ACHN (cell line): ENCODE measurements at regions not wholly inside any gene's neighbourhood (a gene's known extent, or its start where the extent isn't known, plus 50 kb on each side); places are given as distances from the start of the nearest gene placed in this dataset.
"Not testable (repeated sequence)": the region's sequence is repeated elsewhere in the genome, so short reads cannot be mapped to it uniquely, and the experiment has no call there.

Experiments
- DNase-seq: peaks from one replicate; pipeline ENCODE4 v3.0.0-alpha.2; 2015
- in situ Hi-C: cut with HindIII; loops from 2 replicates; pipeline ENCODE4 v1.10.0; 2017; ENCODE audit warnings: low sequenced_read_pairs, low pct_ligation_motif_present, low pct_unique_long_range_greater_than_20kb

DNA sequence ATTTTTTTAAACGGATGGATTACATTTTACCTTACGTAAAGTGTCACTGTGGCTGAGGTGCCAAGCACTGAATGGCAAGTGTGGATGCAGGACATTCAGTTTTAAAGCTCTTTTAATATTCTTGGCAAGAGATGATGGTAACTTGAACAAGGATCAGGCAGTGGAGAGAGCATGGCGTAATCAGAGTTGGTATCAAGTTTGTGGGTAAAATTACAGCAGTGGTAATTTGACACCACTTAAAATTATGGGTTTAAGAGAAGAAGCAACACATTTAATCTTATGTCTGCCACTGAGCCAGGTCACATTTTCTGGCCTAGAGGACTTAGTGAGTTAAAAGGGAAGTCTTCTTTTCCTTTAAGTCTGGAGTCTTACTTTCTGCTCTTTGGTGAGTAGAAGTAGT is 100.5 kb downstream of the NAA11 start:
- DNase-seq = no peak
- in situ Hi-C loops = no loop called here

DNA sequence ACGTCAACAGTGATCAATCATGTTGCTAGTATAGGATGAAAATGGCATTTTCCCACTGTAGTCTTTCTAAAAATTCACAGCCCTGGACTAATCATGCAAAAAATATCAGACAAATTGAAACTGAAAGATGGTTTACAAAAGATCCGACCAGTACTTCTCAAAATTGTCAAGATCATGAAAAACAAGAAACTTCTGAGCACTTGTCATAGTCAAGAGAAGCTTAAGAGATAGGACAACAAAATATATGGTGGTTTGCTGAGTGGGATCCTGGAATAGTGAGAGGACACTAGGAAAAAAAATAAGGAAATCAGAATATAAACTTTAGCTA is 101.1 kb downstream of the NAA11 start:
- in situ Hi-C loops = no loop called here
- no peak for DNase-seq

GRCh38 chr4:79223993-79224776 is 101.7 kb downstream of the NAA11 start:
- no peak for DNase-seq
- in situ Hi-C loops = no loop called here

DNA sequence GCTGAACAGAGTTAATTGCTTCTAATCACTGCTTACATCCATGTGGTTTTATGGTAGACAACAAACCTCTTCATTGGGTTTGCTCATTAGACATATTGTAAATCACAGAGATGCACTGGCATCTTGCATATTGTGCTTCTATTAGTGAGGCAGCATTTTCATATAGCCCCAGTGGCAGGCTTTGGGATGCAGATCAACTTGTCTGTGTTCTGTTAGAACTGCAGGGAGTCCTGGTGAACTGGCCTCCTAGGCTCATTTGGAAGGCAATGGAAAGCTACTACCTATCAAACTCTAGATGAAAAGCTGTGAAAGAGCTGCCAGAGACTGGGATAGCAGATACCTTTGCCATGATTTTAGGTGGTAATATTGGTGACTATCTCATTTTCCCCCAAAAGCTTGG is 108.8 kb downstream of the NAA11 start:
- DNase-seq = no peak
- in situ Hi-C loops = no loop called here

DNA sequence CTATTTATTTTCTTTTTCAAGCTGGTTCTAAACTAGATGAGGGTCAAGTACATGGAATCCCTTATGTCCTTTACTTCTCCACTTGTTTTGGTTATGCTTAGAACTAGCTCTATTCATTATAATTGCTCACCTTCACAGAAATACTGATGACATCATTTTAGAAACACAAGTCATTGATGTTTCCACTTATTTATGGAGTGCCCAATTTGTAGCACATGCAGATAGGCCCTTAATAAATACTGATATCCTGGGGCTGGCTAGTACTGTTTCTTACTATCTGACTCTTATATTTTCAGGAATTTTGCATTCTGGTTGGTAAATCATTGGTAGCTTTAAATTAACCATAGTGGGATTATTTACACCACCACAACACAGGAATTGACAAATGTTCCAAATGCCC is 112.2 kb downstream of the NAA11 start:
- DNase-seq = no peak
- in situ Hi-C loops = no loop called here

- in situ Hi-C loops = no loop called here
- DNase-seq = no peak
These were observed 112.9 kb downstream of the NAA11 start for GRCh38 chr4:79213010-79213409.

DNA sequence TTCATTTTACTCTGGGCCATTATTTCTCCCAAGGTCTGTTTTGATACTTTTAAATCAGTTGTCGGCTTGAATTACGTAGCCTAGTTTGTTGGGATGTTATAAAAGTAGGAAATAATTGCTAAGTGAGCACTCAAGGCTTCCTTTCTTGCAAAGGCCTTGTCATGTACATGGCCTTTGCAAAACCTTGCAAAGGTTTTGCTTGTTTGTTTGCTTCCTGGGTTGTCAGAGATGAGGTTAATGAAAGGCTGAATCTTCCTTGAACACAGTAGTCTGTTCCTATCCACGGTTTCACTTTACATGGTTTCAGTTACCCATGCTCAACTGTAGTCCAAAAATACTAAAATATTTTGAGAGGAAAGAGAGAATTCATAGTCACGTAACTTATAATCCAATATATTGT is 113.5 kb downstream of the NAA11 start:
- DNase-seq = no peak
- in situ Hi-C loops = no loop called here

DNA sequence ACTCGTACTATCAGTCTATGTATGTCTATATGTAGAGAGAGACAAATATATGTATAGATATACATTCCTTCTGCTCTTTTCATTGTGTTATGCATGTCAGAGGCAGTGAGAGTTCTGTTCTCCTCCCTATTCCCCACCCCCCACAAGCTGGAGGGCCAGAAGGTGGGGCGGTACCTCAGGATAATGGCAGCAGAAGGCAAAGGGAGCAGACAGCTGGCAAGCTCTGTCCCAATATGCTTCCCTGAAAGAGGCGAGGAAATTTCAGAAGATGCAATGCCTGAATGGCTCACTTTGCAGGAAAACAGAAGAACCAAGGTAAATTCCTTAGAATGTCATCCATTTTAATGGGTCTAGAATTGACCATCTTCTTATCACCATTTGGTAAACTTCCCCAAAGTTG is 114.4 kb downstream of the NAA11 start:
- in situ Hi-C loops = no loop called here
- DNase-seq = no peak

DNA sequence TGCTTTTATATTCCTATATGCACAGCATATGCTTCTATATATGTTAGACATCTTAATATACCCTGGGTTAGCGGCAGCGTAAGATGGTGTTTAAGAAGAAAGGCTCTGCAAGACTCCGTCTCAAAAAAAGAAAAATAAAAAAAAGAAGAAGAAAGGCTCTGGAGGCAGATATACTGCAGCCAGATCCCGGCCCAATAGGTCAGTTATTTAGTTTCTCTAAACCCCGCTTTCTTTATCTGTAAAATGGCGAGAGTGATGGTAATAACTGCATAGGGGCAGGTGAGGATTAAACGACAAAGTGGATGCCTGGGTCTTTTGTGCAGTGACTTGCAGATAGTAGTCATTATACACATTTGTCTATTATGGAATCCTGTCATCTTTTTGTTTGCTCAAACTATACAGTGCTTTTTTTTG is 115.2 kb downstream of the NAA11 start:
- in situ Hi-C loops = no loop called here
- no peak for DNase-seq

GRCh38 chr4:79209822-79210635 is 115.8 kb downstream of the NAA11 start:
- in situ Hi-C loops = no loop called here
- no peak for DNase-seq

GRCh38 chr4:79209081-79209480 is 116.8 kb downstream of the NAA11 start:
- no peak for DNase-seq
- in situ Hi-C loops = no loop called here

- DNase-seq = no peak
- in situ Hi-C loops = no loop called here
These were observed 118.6 kb downstream of the NAA11 start for GRCh38 chr4:79207281-79207680.

DNA sequence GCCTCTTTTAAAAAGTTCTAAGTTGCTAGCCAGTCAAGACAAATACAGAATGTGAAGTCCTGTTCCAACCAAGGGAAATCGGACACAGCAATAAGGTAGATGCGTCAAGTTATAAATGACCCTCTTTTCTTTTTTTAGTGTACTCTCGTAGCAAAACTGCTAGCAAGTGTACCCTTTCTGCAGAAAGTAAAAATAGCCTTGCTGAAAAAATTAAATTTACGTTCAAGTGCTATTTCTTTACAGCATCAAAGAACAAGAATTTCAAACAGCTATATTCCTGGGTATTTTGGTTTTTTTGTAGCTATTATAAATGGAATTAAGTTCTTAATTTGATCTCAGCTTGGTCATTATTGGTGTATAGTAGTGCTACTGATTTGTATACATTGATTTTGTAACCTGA is 119.2 kb downstream of the NAA11 start:
- in situ Hi-C loops = no loop called here
- no peak for DNase-seq

DNA sequence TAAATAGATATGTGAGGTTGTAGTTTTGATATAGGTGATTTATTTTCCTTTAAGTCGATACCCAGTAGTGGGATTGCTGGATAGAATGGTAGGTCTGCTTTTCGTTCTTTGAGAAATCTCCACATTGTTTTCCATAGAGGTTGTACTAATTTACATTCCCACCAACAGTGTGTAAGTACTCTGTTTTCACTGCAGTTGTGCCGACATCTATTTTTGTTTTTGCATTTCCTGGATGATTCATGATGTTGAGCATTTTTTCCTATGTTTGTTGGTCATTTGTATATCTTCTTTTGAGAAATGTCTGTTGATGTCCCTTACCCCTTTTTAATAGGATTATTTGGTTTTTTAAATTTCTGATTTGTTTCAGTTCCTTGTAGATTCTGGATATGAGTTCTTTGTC is 120.7 kb downstream of the NAA11 start:
- in situ Hi-C loops = no loop called here
- DNase-seq = no peak

- no peak for DNase-seq
- in situ Hi-C loops = no loop called here
These were observed 123.9 kb downstream of the NAA11 start for GRCh38 chr4:79201971-79202370.

- in situ Hi-C loops = no loop called here
- DNase-seq = no peak
These were observed 126.1 kb downstream of the NAA11 start for GRCh38 chr4:79199743-79200142.

- DNase-seq = no peak
- in situ Hi-C loops = no loop called here
These were observed 126.8 kb downstream of the NAA11 start for GRCh38 chr4:79198951-79199587.

GRCh38 chr4:79197275-79198009 is 128.4 kb downstream of the NAA11 start:
- in situ Hi-C loops = no loop called here
- DNase-seq = no peak

DNA sequence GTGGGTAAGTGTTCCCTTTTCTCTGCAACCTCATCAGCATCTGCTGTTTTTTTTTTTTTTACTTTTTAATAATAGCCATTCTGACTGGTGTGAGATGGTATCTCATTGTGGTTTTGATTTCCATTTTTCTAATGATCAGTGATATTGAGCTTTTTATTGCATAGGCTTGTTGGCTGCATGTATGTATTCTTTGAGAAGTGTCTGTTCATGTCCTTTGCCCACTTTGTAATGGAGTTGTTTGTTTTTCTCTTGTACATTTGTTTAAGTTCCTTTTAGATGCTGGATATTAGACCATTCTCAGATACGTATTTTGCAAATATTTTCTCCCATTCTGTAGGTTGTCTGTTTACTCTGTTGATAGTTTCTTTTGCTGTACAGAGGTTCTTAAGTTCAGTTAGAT is 134.6 kb downstream of the NAA11 start:
- in situ Hi-C loops, DNase-seq: not testable (repeated sequence)
